ENCODE measurements at regions not wholly inside any gene's neighbourhood (a gene's known extent, or its start where the extent isn't known, plus 50 kb on each side); places are given as distances from the start of the nearest gene placed in this dataset.

GRCh38 chr5:2240118-2240904 lies 357.6 kb upstream of the IRX4 start:
- Histone ChIP-seq H3K27me3 (ENCODE audit: control insufficient read depth, insufficient read depth, low read length) (no peaks in the 10 kb centered on the region), H3K36me3 (ENCODE audit: control insufficient read depth, insufficient read depth, low read length) (no peaks in the 10 kb centered on the region), H3K9me3 (ENCODE audit: control insufficient read depth, low read length) (no peaks in the 10 kb centered on the region), H3K4me3 (ENCODE audit: low read length) (no peak overlapping the region), H3K9ac (ENCODE audit: low read length) (no peak overlapping the region), H3K4me1 (ENCODE audit: control insufficient read depth, insufficient read depth, low read length) (no peaks in the 10 kb centered on the region)

- no peak overlapping the region for H3K9ac ChIP-seq (ENCODE audit: low read length)
- no peak overlapping the region for H3K4me3 ChIP-seq (ENCODE audit: low read length)
- H3K9me3 ChIP-seq (ENCODE audit: control insufficient read depth, low read length) = no peaks in the 10 kb centered on the region
- no peaks in the 10 kb centered on the region for H3K4me1 ChIP-seq (ENCODE audit: control insufficient read depth, insufficient read depth, low read length)
- no peaks in the 10 kb centered on the region for H3K27me3 ChIP-seq (ENCODE audit: control insufficient read depth, insufficient read depth, low read length)
- no peaks in the 10 kb centered on the region for H3K36me3 ChIP-seq (ENCODE audit: control insufficient read depth, insufficient read depth, low read length)
Measured at GRCh38 chr5:2239201-2239910, 356.6 kb upstream of the IRX4 start.

- no peak overlapping the region for H3K9ac ChIP-seq (ENCODE audit: low read length)
- H3K4me1 ChIP-seq (ENCODE audit: control insufficient read depth, insufficient read depth, low read length) = no peaks in the 10 kb centered on the region
- no peaks in the 10 kb centered on the region for H3K27me3 ChIP-seq (ENCODE audit: control insufficient read depth, insufficient read depth, low read length)
- no peaks in the 10 kb centered on the region for H3K9me3 ChIP-seq (ENCODE audit: control insufficient read depth, low read length)
- no peaks in the 10 kb centered on the region for H3K36me3 ChIP-seq (ENCODE audit: control insufficient read depth, insufficient read depth, low read length)
- H3K4me3 ChIP-seq (ENCODE audit: low read length) = no peak overlapping the region
Measured at GRCh38 chr5:2238732-2239131, 356.0 kb upstream of the IRX4 start.

- no peaks in the 10 kb centered on the region for H3K4me1 ChIP-seq (ENCODE audit: control insufficient read depth, insufficient read depth, low read length)
- H3K27me3 ChIP-seq (ENCODE audit: control insufficient read depth, insufficient read depth, low read length) = no peaks in the 10 kb centered on the region
- H3K9ac ChIP-seq (ENCODE audit: low read length) = no peak overlapping the region
- H3K4me3 ChIP-seq (ENCODE audit: low read length) = no peak overlapping the region
- H3K36me3 ChIP-seq (ENCODE audit: control insufficient read depth, insufficient read depth, low read length) = no peaks in the 10 kb centered on the region
- H3K9me3 ChIP-seq (ENCODE audit: control insufficient read depth, low read length) = no peaks in the 10 kb centered on the region
Measured at GRCh38 chr5:2227433-2227832, 344.7 kb upstream of the IRX4 start.

- no peak overlapping the region for H3K4me3 ChIP-seq (ENCODE audit: low read length)
- no peak overlapping the region for H3K9ac ChIP-seq (ENCODE audit: low read length)
- no peaks in the 10 kb centered on the region for H3K9me3 ChIP-seq (ENCODE audit: control insufficient read depth, low read length)
- H3K4me1 ChIP-seq (ENCODE audit: control insufficient read depth, insufficient read depth, low read length) = no peaks in the 10 kb centered on the region
- H3K36me3 ChIP-seq (ENCODE audit: control insufficient read depth, insufficient read depth, low read length) = no peaks in the 10 kb centered on the region
- H3K27me3 ChIP-seq (ENCODE audit: control insufficient read depth, insufficient read depth, low read length) = no peaks in the 10 kb centered on the region
Measured at GRCh38 chr5:2224689-2225088, 342.0 kb upstream of the IRX4 start.

- H3K4me3 ChIP-seq (ENCODE audit: low read length) = no peak overlapping the region
- no peaks in the 10 kb centered on the region for H3K27me3 ChIP-seq (ENCODE audit: control insufficient read depth, insufficient read depth, low read length)
- no peaks in the 10 kb centered on the region for H3K9me3 ChIP-seq (ENCODE audit: control insufficient read depth, low read length)
- no peaks in the 10 kb centered on the region for H3K4me1 ChIP-seq (ENCODE audit: control insufficient read depth, insufficient read depth, low read length)
- H3K36me3 ChIP-seq (ENCODE audit: control insufficient read depth, insufficient read depth, low read length) = no peaks in the 10 kb centered on the region
- H3K9ac ChIP-seq (ENCODE audit: low read length) = no peak overlapping the region
Measured at GRCh38 chr5:2223303-2223702, 340.6 kb upstream of the IRX4 start.

GRCh38 chr5:2222246-2222992 lies 339.7 kb upstream of the IRX4 start:
- no peaks in the 10 kb centered on the region for H3K27me3 ChIP-seq (ENCODE audit: control insufficient read depth, insufficient read depth, low read length)
- H3K9ac ChIP-seq (ENCODE audit: low read length) = no peak overlapping the region
- H3K4me3 ChIP-seq (ENCODE audit: low read length) = no peak overlapping the region
- no peaks in the 10 kb centered on the region for H3K36me3 ChIP-seq (ENCODE audit: control insufficient read depth, insufficient read depth, low read length)
- H3K4me1 ChIP-seq (ENCODE audit: control insufficient read depth, insufficient read depth, low read length) = no peaks in the 10 kb centered on the region
- no peaks in the 10 kb centered on the region for H3K9me3 ChIP-seq (ENCODE audit: control insufficient read depth, low read length)

GRCh38 chr5:2221450-2221849 lies 338.7 kb upstream of the IRX4 start:
- Histone ChIP-seq H3K9me3 (ENCODE audit: control insufficient read depth, low read length) (no peaks in the 10 kb centered on the region), H3K27me3 (ENCODE audit: control insufficient read depth, insufficient read depth, low read length) (no peaks in the 10 kb centered on the region), H3K9ac (ENCODE audit: low read length) (no peak overlapping the region), H3K4me3 (ENCODE audit: low read length) (no peak overlapping the region), H3K4me1 (ENCODE audit: control insufficient read depth, insufficient read depth, low read length) (no peaks in the 10 kb centered on the region), H3K36me3 (ENCODE audit: control insufficient read depth, insufficient read depth, low read length) (no peaks in the 10 kb centered on the region)

- H3K4me3 ChIP-seq (ENCODE audit: low read length) = no peak overlapping the region
- H3K4me1 ChIP-seq (ENCODE audit: control insufficient read depth, insufficient read depth, low read length) = no peaks in the 10 kb centered on the region
- no peak overlapping the region for H3K9ac ChIP-seq (ENCODE audit: low read length)
Measured at GRCh38 chr5:2220741-2221140, 338.0 kb upstream of the IRX4 start.

GRCh38 chr5:2219149-2219776 lies 336.5 kb upstream of the IRX4 start:
- no peak overlapping the region for H3K9ac ChIP-seq (ENCODE audit: low read length)
- H3K9me3 ChIP-seq (ENCODE audit: control insufficient read depth, low read length) = no peaks in the 10 kb centered on the region
- H3K36me3 ChIP-seq (ENCODE audit: control insufficient read depth, insufficient read depth, low read length) = no peaks in the 10 kb centered on the region
- H3K27me3 ChIP-seq (ENCODE audit: control insufficient read depth, insufficient read depth, low read length) = no peaks in the 10 kb centered on the region
- H3K4me3 ChIP-seq (ENCODE audit: low read length) = no peak overlapping the region
- H3K4me1 ChIP-seq (ENCODE audit: control insufficient read depth, insufficient read depth, low read length) = no peaks in the 10 kb centered on the region

More at GRCh38 chr5:2220741-2221140, 338.0 kb upstream of the IRX4 start:
- Histone ChIP-seq H3K27me3 (ENCODE audit: control insufficient read depth, insufficient read depth, low read length) (no peaks in the 10 kb centered on the region), H3K9me3 (ENCODE audit: control insufficient read depth, low read length) (no peaks in the 10 kb centered on the region), H3K36me3 (ENCODE audit: control insufficient read depth, insufficient read depth, low read length) (no peaks in the 10 kb centered on the region)

- Histone ChIP-seq H3K4me3 (ENCODE audit: low read length) (no peak overlapping the region), H3K36me3 (ENCODE audit: control insufficient read depth, insufficient read depth, low read length) (no peaks in the 10 kb centered on the region), H3K9ac (ENCODE audit: low read length) (no peak overlapping the region), H3K9me3 (ENCODE audit: control insufficient read depth, low read length) (no peaks in the 10 kb centered on the region), H3K4me1 (ENCODE audit: control insufficient read depth, insufficient read depth, low read length) (no peaks in the 10 kb centered on the region), H3K27me3 (ENCODE audit: control insufficient read depth, insufficient read depth, low read length) (no peaks in the 10 kb centered on the region)
Measured at GRCh38 chr5:2217219-2217618, 334.5 kb upstream of the IRX4 start.

All from mucosa of stomach (tissue), 1 donor.